HUES48 (cell line): ENCODE measurements at regions not wholly inside any gene's neighbourhood (a gene's known extent, or its start where the extent isn't known, plus 50 kb on each side); places are given as distances from the start of the nearest gene placed in this dataset.

Experiments
- H3K27ac ChIP-seq: one replicate; pipeline ENCODE4 v1.7.0; 2013; ENCODE audit warnings: low read depth, low read length, inconsistent platforms
- H3K27me3 ChIP-seq: 2 replicates; pipeline ENCODE4 v1.6.1; 2013; ENCODE audit warnings: mild to moderate bottlenecking, low read length; ENCODE audit not compliant: control insufficient read depth, insufficient read depth
- H3K36me3 ChIP-seq: 2 replicates; pipeline ENCODE4 v1.6.1; 2013; ENCODE audit warnings: low read length; ENCODE audit not compliant: control insufficient read depth, insufficient read depth
- H3K4me1 ChIP-seq: 2 replicates; pipeline ENCODE4 v1.6.1; 2013; ENCODE audit warnings: mild to moderate bottlenecking, low read length; ENCODE audit not compliant: control insufficient read depth, insufficient read depth
- H3K4me3 ChIP-seq: 2 replicates; pipeline ENCODE4 v1.5.1; 2013; ENCODE audit warnings: mild to moderate bottlenecking, low read depth, low read length
- H3K9ac ChIP-seq: 2 replicates; pipeline ENCODE4 v1.6.1; 2013; ENCODE audit warnings: mild to moderate bottlenecking, low read depth, low read length, moderate library complexity
- H3K9me3 ChIP-seq: 2 replicates; pipeline ENCODE4 v1.6.1; 2013; ENCODE audit warnings: low read length; ENCODE audit not compliant: control insufficient read depth, insufficient read depth

DNA sequence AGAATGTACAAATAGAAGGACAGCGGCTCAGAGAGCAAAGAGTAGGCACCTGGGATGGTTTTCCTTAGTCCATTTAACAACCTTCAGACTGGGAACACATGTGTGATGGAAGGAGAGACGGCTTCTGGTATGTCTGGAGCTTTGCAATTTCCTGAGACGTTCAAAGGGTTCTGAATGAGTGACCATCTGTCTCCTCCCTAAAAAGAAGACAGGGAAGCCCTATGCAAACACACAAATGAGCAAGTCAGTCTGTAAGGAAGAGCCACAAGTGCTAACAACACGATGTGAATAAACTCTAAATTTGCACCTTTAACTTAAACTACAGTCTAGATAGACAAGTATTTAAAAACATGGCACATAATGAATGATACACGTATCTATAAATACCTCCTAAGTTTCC lies 391.0 kb downstream of the ICE1 start:
- H3K27ac ChIP-seq, result no peak overlapping the region
- no peaks in the 10 kb centered on the region for H3K4me1 ChIP-seq
- H3K9me3 ChIP-seq, result no peaks in the 10 kb centered on the region
- no peaks in the 10 kb centered on the region for H3K27me3 ChIP-seq
- H3K36me3 ChIP-seq, result no peaks in the 10 kb centered on the region
- H3K4me3 ChIP-seq, result no peak overlapping the region
- H3K9ac ChIP-seq, result no peak overlapping the region

DNA sequence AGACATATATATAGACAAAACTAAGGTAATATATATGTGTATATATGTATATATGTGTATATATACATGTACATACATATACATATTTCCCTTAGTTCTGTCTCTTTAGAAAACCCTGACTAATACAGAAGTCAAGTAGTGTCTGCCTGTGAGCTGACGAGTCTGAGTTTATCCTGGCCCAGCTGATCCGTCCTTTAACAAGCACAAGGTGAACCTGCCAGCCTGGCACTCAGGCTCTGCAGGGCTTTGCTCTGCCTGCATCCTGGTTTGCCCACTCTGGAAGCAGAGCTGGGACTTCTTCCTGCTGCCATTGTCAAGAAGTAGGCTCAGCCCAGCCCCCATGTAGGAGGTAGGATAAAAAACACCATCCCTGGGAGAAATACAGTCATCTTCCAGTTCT lies 388.0 kb downstream of the ICE1 start:
- Histone ChIP-seq H3K36me3 (no peaks in the 10 kb centered on the region), H3K27ac (no peak overlapping the region), H3K9ac (no peak overlapping the region), H3K4me1 (no peaks in the 10 kb centered on the region), H3K27me3 (no peaks in the 10 kb centered on the region), H3K9me3 (no peaks in the 10 kb centered on the region; the same call in 1 of the 2 replicates), H3K4me3 (no peak overlapping the region)

DNA sequence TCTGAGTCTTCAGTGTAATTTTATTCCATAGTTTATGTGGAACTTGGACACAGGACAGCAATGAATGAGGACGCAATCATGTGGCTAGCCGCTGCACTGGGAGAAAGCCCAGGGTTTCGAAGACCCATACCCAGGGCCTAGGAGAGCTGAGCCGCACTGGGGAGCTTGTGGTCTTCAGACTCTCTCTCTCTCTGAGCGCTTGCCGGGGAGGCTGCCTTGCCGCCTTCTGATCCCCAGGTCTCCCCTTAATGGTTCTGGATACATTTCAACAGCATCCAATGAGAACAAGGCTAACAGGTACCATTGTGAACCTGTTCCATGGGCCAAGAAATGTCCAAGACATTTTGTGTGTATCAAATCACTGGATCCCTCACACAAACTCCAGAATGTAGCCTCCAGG lies 383.4 kb downstream of the ICE1 start:
- Histone ChIP-seq H3K4me3 (no peak overlapping the region), H3K9ac (no peak overlapping the region), H3K36me3 (no peaks in the 10 kb centered on the region), H3K9me3 (no peaks in the 10 kb centered on the region; the same call in 1 of the 2 replicates), H3K4me1 (no peaks in the 10 kb centered on the region), H3K27ac (no peak overlapping the region), H3K27me3 (no peaks in the 10 kb centered on the region)

DNA sequence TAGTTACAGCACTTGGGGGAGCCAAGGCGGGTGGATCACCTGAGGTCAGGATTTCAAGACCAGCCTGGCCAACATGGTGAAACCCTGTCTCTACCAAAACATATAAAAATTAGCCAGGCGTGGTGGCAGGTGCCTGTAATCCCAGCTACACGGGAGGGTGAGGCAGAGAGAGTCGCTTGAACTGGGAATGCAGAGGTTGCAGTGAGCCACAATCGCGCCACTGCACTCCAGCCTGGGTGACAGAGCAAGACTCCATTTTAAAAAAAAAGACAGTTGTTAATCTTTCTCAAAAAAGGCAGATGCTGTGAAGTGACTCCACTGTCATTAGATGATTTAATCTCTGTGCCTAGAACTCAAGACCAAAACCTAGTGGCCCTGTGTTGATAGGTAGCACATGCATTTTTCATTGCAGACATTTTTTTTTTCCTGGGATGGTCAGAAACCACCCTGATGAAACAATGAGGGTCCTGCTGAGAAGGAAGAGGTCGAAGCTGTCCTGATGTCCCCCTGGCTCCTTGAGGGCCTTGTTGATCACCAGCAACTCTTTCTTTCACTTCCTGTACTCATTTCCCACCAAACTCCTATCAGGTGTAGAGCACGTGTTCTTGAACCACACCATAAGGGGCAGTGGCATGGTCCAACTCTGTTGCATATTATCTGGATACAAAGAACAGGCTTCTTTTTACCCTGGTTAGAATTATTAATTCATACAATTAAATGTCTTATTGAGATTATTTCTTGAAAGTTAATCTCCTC lies 382.2 kb downstream of the ICE1 start:
- H3K27ac ChIP-seq, result no peak overlapping the region
- no peak overlapping the region for H3K4me3 ChIP-seq
- H3K9me3 ChIP-seq, result no peaks in the 10 kb centered on the region; the same call in 1 of the 2 replicates
- no peak overlapping the region for H3K9ac ChIP-seq
- H3K36me3 ChIP-seq, result no peaks in the 10 kb centered on the region
- H3K4me1 ChIP-seq, result peaks cover 4% of the 10 kb centered on the region; the same call in 1 of the 2 replicates
- H3K27me3 ChIP-seq, result no peaks in the 10 kb centered on the region

DNA sequence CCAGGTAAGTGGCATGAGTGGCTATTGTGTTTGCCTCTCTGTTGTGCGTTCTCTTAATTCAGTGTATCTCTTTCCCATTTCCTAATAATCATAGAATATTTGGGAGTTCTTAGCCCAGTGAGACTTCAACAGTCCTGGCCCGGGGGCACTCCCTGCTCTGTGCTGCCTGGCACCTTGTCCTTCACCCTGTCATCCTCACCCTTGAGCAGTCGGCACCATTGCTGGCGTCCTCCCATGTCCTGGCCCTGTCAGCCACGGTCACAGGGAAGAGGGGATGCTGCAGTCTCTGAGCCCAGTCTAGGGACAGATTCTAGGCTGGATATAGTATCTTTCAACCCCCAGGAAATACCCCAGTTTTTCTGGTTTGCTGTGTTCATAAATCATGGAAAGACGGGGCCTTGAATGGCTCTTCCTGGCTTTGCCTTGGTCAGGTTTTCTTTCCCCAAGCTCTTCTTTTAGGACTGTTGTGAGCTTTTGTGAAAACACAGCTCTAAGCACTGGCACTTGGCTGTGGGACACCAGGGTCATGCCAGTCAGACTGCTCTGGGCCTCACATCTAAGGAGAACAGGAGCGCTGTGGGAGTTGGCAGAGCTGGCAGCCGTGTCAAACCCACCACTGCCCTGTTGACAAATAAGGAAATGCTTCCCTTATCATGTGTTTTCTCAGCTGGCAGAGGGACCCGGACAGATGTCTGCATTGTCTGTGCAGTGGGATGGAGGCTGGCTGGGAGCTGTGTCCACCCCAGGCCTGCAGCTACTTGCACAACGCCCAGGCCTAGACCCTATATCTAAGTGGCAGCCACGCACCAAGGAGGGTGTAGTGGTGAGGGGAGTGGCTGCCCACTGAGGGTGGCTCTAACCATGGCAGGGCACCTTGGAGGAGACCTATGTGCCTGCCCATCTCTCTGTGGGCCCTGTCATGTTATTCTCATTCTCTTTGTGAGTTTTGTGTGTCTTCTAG lies 378.6 kb downstream of the ICE1 start:
- Histone ChIP-seq H3K9me3 (no peaks in the 10 kb centered on the region), H3K36me3 (no peaks in the 10 kb centered on the region), H3K4me1 (peaks cover 4% of the 10 kb centered on the region; the same call in 1 of the 2 replicates), H3K4me3 (no peak overlapping the region), H3K9ac (no peak overlapping the region), H3K27me3 (no peaks in the 10 kb centered on the region), H3K27ac (no peak overlapping the region)

DNA sequence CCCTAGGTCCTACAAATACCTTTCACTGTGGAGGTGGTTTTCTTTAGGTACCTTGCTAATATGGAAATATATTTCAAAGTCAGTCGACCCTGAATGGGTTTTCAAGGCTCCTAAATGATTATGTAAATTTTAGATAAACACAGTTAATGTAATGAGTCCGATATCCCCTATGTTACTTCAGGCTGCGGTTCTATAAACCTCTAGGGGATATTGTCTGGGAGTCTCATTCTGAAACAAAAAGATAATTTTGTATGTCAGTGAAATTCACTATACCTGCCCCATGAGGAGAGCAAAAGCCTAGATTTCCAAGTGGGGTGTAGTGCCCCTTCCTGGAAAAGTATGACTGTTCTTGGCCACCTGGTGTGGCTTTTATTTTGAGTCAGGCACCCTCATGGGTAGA lies 377.3 kb downstream of the ICE1 start:
- Histone ChIP-seq H3K27me3 (no peaks in the 10 kb centered on the region), H3K4me1 (peaks cover 4% of the 10 kb centered on the region; the same call in 1 of the 2 replicates), H3K9ac (no peak overlapping the region), H3K27ac (no peak overlapping the region), H3K9me3 (no peaks in the 10 kb centered on the region), H3K36me3 (no peaks in the 10 kb centered on the region), H3K4me3 (no peak overlapping the region)

DNA sequence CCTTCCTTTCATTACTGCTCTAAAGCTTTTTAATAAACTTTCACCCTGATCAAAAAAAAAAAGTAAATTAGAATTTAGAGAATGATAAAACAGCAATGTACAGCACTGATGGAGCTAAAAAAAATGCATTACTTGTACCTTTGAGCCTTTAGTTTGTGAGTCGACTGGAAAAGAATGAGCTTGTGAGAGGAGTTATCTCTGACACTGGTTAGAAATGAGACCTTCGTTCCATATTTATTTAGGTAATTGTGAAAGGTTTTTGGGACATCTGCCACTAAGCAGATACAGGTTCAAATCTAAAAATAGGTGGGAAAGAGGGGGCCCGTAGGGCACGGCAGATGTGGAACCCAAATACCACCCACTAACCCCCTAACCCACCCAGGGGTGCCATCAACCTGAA lies 376.8 kb downstream of the ICE1 start:
- H3K36me3 ChIP-seq, result no peaks in the 10 kb centered on the region
- H3K4me1 ChIP-seq, result peaks cover 4% of the 10 kb centered on the region; the same call in 1 of the 2 replicates
- H3K27me3 ChIP-seq, result no peaks in the 10 kb centered on the region
- H3K27ac ChIP-seq, result no peak overlapping the region
- H3K9ac ChIP-seq, result no peak overlapping the region
- H3K4me3 ChIP-seq, result no peak overlapping the region
- H3K9me3 ChIP-seq, result no peaks in the 10 kb centered on the region

DNA sequence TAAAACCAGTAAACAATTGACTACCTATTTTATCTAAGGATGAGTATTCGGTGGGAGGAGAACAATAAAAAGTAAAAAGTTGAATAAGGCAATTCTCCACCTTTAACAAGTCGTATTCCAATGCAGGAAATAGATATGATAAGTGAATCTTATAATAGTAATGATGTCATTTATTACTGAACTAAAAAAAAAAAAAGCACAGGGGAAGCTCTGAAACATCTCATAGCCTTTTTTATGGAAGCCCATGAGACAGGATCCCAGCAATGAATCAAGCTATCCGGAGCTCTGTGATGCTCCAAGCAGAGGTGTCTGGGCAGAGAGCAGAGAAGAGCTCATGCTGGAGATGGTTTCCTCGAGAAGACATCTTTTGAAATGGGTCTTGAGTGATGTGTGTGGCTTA lies 376.0 kb downstream of the ICE1 start:
- no peak overlapping the region for H3K27ac ChIP-seq
- H3K4me3 ChIP-seq, result no peak overlapping the region
- H3K36me3 ChIP-seq, result no peaks in the 10 kb centered on the region
- no peaks in the 10 kb centered on the region for H3K27me3 ChIP-seq
- peaks cover 4% of the 10 kb centered on the region; the same call in 1 of the 2 replicates for H3K4me1 ChIP-seq
- no peaks in the 10 kb centered on the region for H3K9me3 ChIP-seq
- H3K9ac ChIP-seq, result no peak overlapping the region

DNA sequence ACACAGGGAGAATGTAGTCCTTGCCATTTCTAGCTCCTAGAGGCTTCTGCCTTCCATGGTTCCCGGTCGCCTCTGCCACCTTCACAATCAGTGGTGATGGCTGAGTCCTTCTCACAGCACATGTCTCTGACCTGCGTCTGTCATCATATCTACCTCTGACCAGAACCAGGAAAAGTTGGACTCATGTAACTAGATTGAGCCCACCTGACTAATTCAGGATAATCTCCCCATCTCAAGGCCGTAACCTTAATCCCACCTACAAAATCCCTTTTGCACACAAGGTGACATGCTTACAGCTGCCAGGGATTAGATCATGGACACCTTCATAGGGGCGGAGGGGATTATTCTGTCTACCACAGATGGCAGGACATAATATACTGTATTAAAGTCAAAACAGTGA lies 375.6 kb downstream of the ICE1 start:
- no peaks in the 10 kb centered on the region for H3K27me3 ChIP-seq
- H3K4me1 ChIP-seq, result peaks cover 4% of the 10 kb centered on the region; the same call in 1 of the 2 replicates
- no peak overlapping the region for H3K9ac ChIP-seq
- no peak overlapping the region for H3K4me3 ChIP-seq
- H3K9me3 ChIP-seq, result no peaks in the 10 kb centered on the region
- no peak overlapping the region for H3K27ac ChIP-seq
- H3K36me3 ChIP-seq, result no peaks in the 10 kb centered on the region

DNA sequence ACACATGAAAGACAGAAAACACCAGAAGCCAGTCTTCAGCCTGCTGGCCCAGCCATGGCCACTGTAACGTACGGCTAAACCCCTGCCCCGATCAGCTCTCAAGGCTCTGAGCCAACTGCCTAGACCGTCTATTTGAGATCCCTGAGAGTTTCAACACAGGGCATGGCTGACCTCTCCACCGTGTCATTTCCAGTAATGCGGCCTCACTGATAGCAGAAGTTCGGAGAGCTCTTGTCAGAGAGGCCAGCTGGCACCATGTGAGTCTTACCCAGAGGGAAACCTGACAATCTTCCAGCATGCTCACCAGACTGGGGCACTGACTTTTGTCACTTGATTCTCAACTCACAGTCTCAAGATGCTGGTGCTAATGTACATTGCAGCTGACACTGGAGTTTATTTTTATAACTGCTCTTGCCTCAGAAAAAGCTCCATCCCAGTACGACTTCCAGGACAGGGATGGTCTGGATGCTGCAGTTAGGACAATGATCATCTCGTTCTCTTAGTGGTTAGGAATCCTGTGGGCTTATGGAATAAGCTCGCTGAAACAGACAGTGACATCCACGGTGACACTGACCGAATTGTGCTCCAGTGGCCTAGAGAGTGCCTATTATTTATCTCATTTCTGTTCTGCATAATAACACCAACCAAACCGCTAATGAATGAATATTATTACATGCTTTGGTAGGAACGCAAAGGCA lies 372.7 kb downstream of the ICE1 start:
- no peaks in the 10 kb centered on the region for H3K27me3 ChIP-seq
- H3K4me3 ChIP-seq, result no peak overlapping the region
- H3K9ac ChIP-seq, result no peak overlapping the region
- no peak overlapping the region for H3K27ac ChIP-seq
- H3K4me1 ChIP-seq, result peaks cover 4% of the 10 kb centered on the region; the same call in 1 of the 2 replicates
- no peaks in the 10 kb centered on the region for H3K9me3 ChIP-seq
- no peaks in the 10 kb centered on the region for H3K36me3 ChIP-seq
